RWPE2 (cell line): ENCODE measurements at regions not wholly inside any gene's neighbourhood (a gene's known extent, or its start where the extent isn't known, plus 50 kb on each side); places are given as distances from the start of the nearest gene placed in this dataset.

Source experiments
- ATAC-seq: fragments of 200-7000 bp; cut with Tn5 transposase; 3 replicates; pipeline ENCODE4 v1.9.1; 2021; ENCODE audit warnings: low read depth
- DNase-seq: peaks from one replicate; pipeline ENCODE4 v3.0.0-alpha.2; 2020; ENCODE audit warnings: low spot score
- H3K27ac ChIP-seq: fragments of 450-650 bp; 2 replicates; pipeline ENCODE4 v1.5.1; 2017; ENCODE audit warnings: mild to moderate bottlenecking; ENCODE audit not compliant: poor library complexity, severe bottlenecking
- H3K27me3 ChIP-seq: fragments of 250-450 bp; sonication (Bioruptor Pico); 2 replicates; pipeline ENCODE4 v1.5.1; 2021; ENCODE audit warnings: mild to moderate bottlenecking, moderate library complexity; ENCODE audit not compliant: insufficient read depth, poor library complexity, severe bottlenecking
- H3K36me3 ChIP-seq: fragments of 250-450 bp; sonication (Bioruptor Pico); 2 replicates; pipeline ENCODE4 v1.5.1; 2020; ENCODE audit warnings: low read depth, mild to moderate bottlenecking, moderate library complexity
- H3K4me1 ChIP-seq: fragments of 250-450 bp; sonication (Bioruptor Pico); 2 replicates; pipeline ENCODE4 v1.5.1; 2021; ENCODE audit warnings: mild to moderate bottlenecking, moderate library complexity; ENCODE audit not compliant: insufficient read depth, poor library complexity, severe bottlenecking
- H3K4me3 ChIP-seq: fragments of 250-450 bp; sonication (Bioruptor Pico); 2 replicates; pipeline ENCODE4 v1.5.1; 2021; ENCODE audit warnings: mild to moderate bottlenecking, moderate library complexity; ENCODE audit not compliant: severe bottlenecking
- H3K9me3 ChIP-seq: fragments of 250-450 bp; sonication (Bioruptor Pico); 2 replicates; pipeline ENCODE4 v1.5.1; 2021; ENCODE audit warnings: mild to moderate bottlenecking, moderate library complexity; ENCODE audit not compliant: severe bottlenecking
- TF ChIP-seq, protein P1 (sequence below): fragments of 450-650 bp; IDR thresholded peaks from one replicate; pipeline ENCODE4 v1.5.1; 2017; ENCODE audit warnings: mild to moderate bottlenecking, moderate library complexity; ENCODE audit not compliant: poor library complexity, severe bottlenecking

DNA sequence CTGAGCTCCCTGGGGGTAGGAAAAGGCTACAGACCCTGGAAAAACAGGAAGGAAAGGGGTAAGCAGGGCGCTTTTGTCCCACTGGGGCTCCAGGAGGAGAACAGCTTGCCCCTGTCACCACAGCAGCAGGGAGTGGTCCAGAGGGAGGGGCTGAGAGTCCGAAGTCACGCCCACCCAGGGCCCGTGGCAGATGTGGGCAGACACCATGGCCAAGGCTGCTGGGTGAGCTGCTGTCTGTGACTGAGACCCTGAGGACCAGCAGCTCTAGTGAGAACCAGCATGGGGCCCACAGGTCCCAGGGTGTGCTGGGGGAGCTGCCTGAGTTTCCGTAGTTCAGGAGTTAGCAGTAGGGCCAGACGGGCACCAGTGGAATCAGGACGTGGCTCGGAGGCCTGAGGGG lies 162.0 kb downstream of the SPP2 start:
- H3K27me3 ChIP-seq, result no peaks in the 10 kb centered on the region
- DNase-seq (no peak), ATAC-seq (no peak)
- no peaks in the 10 kb centered on the region for H3K4me1 ChIP-seq
- TF ChIP-seq, protein P1, sequence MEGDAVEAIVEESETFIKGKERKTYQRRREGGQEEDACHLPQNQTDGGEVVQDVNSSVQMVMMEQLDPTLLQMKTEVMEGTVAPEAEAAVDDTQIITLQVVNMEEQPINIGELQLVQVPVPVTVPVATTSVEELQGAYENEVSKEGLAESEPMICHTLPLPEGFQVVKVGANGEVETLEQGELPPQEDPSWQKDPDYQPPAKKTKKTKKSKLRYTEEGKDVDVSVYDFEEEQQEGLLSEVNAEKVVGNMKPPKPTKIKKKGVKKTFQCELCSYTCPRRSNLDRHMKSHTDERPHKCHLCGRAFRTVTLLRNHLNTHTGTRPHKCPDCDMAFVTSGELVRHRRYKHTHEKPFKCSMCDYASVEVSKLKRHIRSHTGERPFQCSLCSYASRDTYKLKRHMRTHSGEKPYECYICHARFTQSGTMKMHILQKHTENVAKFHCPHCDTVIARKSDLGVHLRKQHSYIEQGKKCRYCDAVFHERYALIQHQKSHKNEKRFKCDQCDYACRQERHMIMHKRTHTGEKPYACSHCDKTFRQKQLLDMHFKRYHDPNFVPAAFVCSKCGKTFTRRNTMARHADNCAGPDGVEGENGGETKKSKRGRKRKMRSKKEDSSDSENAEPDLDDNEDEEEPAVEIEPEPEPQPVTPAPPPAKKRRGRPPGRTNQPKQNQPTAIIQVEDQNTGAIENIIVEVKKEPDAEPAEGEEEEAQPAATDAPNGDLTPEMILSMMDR, result no peak
- H3K27ac ChIP-seq, result no peak overlapping the region
- no peak overlapping the region for H3K4me3 ChIP-seq
- H3K36me3 ChIP-seq, result no peaks in the 10 kb centered on the region
- no peaks in the 10 kb centered on the region for H3K9me3 ChIP-seq

DNA sequence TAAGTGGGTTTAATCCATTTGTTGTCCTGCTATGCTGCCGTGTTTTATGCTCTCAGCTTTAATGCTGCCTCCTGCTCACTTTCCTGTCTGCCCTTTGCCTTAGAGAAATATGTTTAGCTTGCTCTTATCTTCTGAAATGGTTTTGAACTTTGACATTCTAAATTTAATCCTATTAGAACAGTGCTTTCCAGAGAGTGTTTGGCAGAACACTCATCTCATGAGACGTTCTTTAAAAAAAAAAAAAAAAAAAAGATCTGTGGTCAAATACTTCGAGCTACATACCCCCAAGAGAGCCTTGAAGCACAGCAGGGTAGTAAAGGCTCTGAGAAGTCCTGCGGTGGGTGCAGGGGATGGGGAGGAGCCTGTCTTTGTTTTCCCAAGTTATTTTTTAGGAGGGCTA lies 161.3 kb downstream of the SPP2 start:
- no peak for ATAC-seq
- TF ChIP-seq, protein P1, result no peak
- no peak for DNase-seq
- H3K36me3 ChIP-seq, result no peaks in the 10 kb centered on the region
- no peak overlapping the region for H3K27ac ChIP-seq
- no peaks in the 10 kb centered on the region for H3K4me1 ChIP-seq
- H3K4me3 ChIP-seq, result no peak overlapping the region
- no peaks in the 10 kb centered on the region for H3K27me3 ChIP-seq
- no peaks in the 10 kb centered on the region for H3K9me3 ChIP-seq

GRCh38 chr2:234206738-234207137 lies 156.2 kb downstream of the SPP2 start:
- DNase-seq, result no peak
- Histone ChIP-seq H3K9me3 (no peaks in the 10 kb centered on the region), H3K27me3 (no peaks in the 10 kb centered on the region), H3K27ac (no peak overlapping the region), H3K4me1 (peaks cover 26% of the 10 kb centered on the region), H3K4me3 (no peak overlapping the region), H3K36me3 (no peaks in the 10 kb centered on the region)
- ATAC-seq, result no peak
- TF ChIP-seq, protein P1, result no peak

GRCh38 chr2:234204480-234204879 lies 154.0 kb downstream of the SPP2 start:
- DNase-seq, result no peak
- Histone ChIP-seq H3K4me1 (peaks cover 26% of the 10 kb centered on the region), H3K36me3 (no peaks in the 10 kb centered on the region), H3K9me3 (no peaks in the 10 kb centered on the region), H3K27ac (peak overlapping the region; percentile 99), H3K27me3 (no peaks in the 10 kb centered on the region), H3K4me3 (no peak overlapping the region)
- TF ChIP-seq, protein P1, result no peak
- ATAC-seq, result peak; percentile 11; the same call in 1 of the 3 replicates

DNA sequence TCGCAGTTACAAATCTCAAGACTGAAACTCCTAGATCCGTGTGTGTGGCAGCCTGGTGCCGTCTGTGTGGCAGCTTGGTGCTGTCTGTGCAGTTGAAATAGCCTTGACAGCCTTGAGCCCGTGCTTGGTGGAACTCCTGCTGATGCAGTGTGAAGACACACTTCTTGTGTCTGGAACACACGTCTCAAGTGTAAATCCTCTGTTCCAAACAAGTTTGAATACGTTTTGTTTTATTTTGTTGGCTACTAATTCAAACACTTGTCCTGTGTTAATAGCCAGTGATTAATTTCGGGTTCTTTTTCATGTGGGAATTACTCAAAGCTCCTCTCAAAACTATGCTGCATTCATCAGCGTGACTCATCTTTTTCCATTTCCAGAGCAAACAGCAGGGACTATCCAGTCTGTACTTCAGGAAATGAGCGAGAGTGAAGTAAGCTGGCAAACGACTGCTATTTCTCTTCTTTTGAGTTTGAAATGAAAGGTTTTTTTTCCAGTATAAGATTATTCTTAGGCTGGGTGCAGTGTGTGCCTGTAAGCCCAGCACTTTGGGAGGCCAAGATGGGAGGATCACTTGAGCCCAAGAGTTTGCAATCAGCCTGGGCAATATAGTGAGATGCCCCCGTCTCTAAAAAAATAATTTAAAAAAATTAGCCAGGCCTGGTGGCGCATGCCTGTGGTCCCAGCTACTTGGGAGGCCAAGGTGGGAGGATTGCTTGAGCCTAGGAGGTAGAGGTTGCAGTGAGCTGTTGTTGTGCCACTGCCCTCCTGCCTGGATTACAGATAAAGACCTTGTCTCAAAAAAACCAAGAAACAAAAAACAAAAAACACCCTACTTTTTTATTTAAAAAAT lies 152.9 kb downstream of the SPP2 start:
- H3K4me3 ChIP-seq, result no peak overlapping the region
- H3K36me3 ChIP-seq, result no peaks in the 10 kb centered on the region
- H3K27me3 ChIP-seq, result no peaks in the 10 kb centered on the region
- H3K4me1 ChIP-seq, result peaks cover 26% of the 10 kb centered on the region
- TF ChIP-seq, protein P1, result no peak
- peak overlapping the region; percentile 99 for H3K27ac ChIP-seq
- ATAC-seq (peak; percentile 97), DNase-seq (no peak)
- no peaks in the 10 kb centered on the region for H3K9me3 ChIP-seq
